Activated naive CD8-positive, alpha-beta T cell treated with anti-CD3 and anti-CD28 coated beads, Interleukin-2, amount 10 ng/mL, durations not matched to agents 7 days and 5 days (primary cell): ENCODE measurements at regions not wholly inside any gene's neighbourhood (a gene's known extent, or its start where the extent isn't known, plus 50 kb on each side); places are given as distances from the start of the nearest gene placed in this dataset.

Experiments
- ATAC-seq: fragments of 150-1000 bp; cut with Tn5 transposase; one replicate; pipeline ENCODE4 v1.10.0; 2021; ENCODE audit warnings: low read depth, moderate library complexity
- POLR2A ChIA-PET: fragments of 350-600 bp; sonication (Branson Sonifier 250); formaldehyde crosslinking; loops from one replicate; lab custom pipeline; 2021; ENCODE audit warnings: antibody characterized with exemption; lab: Charles Lee
- DNase-seq: peaks from one replicate; pipeline ENCODE4 v3.0.0; 2021
- H3K27ac Mint-ChIP-seq: one replicate; pipeline ENCODE4 v1.8.0; 2022; ENCODE audit warnings: mild to moderate bottlenecking, mixed read lengths
- H3K27me3 Mint-ChIP-seq: one replicate; pipeline ENCODE4 v1.8.0; 2022; ENCODE audit warnings: mild to moderate bottlenecking, moderate library complexity, mixed read lengths
- H3K36me3 Mint-ChIP-seq: one replicate; pipeline ENCODE4 v1.8.0; 2021; ENCODE audit warnings: mild to moderate bottlenecking, mixed read lengths
- H3K4me1 Mint-ChIP-seq: one replicate; pipeline ENCODE4 v1.8.0; 2021; ENCODE audit warnings: mixed read lengths
- H3K4me3 Mint-ChIP-seq: one replicate; pipeline ENCODE4 v1.8.0; 2022; ENCODE audit warnings: mild to moderate bottlenecking, moderate library complexity, mixed read lengths
- H3K9me3 Mint-ChIP-seq: one replicate; pipeline ENCODE4 v1.8.0; 2021; ENCODE audit warnings: mixed read lengths

DNA sequence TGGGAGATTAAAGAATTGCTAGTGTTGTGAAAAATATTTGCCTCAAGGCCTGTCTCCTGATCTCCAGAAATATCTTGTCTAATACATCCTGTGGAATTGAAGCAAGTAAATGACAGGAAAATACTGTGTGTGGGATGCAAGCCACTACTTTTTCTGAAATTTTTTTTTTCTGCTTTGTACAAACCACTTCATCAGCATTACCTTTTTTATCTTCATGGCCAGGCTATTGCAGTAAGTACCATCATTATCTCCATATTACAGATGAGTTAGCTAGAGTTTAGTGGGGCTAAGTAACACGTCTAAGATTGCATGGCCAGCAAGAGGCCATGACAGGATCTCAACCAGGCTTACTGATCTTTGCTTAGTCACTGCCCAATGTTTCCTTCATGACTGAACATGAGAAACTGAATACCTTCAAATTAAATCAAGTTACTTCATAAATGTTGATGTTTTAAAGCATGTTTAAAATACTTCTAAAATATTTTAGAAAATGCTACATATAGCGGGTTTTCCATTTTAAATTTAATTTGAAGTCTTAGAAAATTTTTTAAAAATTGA lies 273.7 kb downstream of the SLC6A15 start:
- no peaks in the 10 kb centered on the region for H3K4me1 Mint-ChIP-seq
- no peak overlapping the region for H3K4me3 Mint-ChIP-seq
- H3K9me3 Mint-ChIP-seq, result no peaks in the 10 kb centered on the region
- ATAC-seq (no peak), DNase-seq (no peak)
- POLR2A ChIA-PET, result no interaction called here
- no peaks in the 10 kb centered on the region for H3K36me3 Mint-ChIP-seq
- H3K27ac Mint-ChIP-seq, result no peak overlapping the region
- no peaks in the 10 kb centered on the region for H3K27me3 Mint-ChIP-seq

- ATAC-seq, result no peak
- Mint-ChIP-seq H3K36me3 (no peaks in the 10 kb centered on the region), H3K27ac (no peak overlapping the region), H3K9me3 (no peaks in the 10 kb centered on the region), H3K27me3 (no peaks in the 10 kb centered on the region), H3K4me3 (no peak overlapping the region), H3K4me1 (no peaks in the 10 kb centered on the region)
- POLR2A ChIA-PET, result no interaction called here
- DNase-seq, result no peak
These were observed 274.7 kb downstream of the SLC6A15 start for GRCh38 chr12:84637926-84638325.

GRCh38 chr12:84636801-84637290 lies 275.8 kb downstream of the SLC6A15 start:
- H3K27me3 Mint-ChIP-seq, result no peaks in the 10 kb centered on the region
- no peaks in the 10 kb centered on the region for H3K36me3 Mint-ChIP-seq
- no peak overlapping the region for H3K27ac Mint-ChIP-seq
- POLR2A ChIA-PET, result no interaction called here
- no peak overlapping the region for H3K4me3 Mint-ChIP-seq
- H3K9me3 Mint-ChIP-seq, result no peaks in the 10 kb centered on the region
- no peak for ATAC-seq
- no peak for DNase-seq
- H3K4me1 Mint-ChIP-seq, result no peaks in the 10 kb centered on the region

DNA sequence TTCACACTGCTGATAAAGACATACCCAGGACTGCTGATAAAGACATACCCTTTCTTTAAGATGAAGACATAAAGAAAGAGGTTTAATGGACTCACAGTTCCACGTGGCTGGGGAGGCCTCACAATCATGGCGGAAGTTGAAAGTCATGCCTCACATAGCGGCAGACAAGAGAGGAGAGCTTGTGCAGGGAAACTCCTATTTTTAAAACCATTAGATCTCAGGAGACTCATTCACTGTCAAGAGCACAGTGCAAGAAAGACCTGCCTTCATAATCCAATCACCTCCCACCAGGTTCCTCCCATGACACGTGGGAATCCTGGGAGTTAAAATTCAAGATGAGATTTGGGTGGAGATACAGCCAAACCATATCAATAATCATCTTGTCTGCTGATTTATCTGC lies 278.1 kb downstream of the SLC6A15 start:
- no peaks in the 10 kb centered on the region for H3K9me3 Mint-ChIP-seq
- ATAC-seq (no peak), DNase-seq (no peak)
- no peaks in the 10 kb centered on the region for H3K36me3 Mint-ChIP-seq
- H3K27ac Mint-ChIP-seq, result no peak overlapping the region
- H3K4me3 Mint-ChIP-seq, result no peak overlapping the region
- no peaks in the 10 kb centered on the region for H3K4me1 Mint-ChIP-seq
- H3K27me3 Mint-ChIP-seq, result no peaks in the 10 kb centered on the region
- POLR2A ChIA-PET, result no interaction called here

- no peaks in the 10 kb centered on the region for H3K4me1 Mint-ChIP-seq
- no peaks in the 10 kb centered on the region for H3K9me3 Mint-ChIP-seq
- H3K27ac Mint-ChIP-seq, result no peak overlapping the region
- no peak overlapping the region for H3K4me3 Mint-ChIP-seq
- H3K27me3 Mint-ChIP-seq, result no peaks in the 10 kb centered on the region
- ATAC-seq (no peak), DNase-seq (no peak)
- no peaks in the 10 kb centered on the region for H3K36me3 Mint-ChIP-seq
- POLR2A ChIA-PET, result no interaction called here
These were observed 280.0 kb downstream of the SLC6A15 start for GRCh38 chr12:84632556-84632955.

- H3K27ac Mint-ChIP-seq, result no peak overlapping the region
- H3K9me3 Mint-ChIP-seq, result no peaks in the 10 kb centered on the region
- DNase-seq, result no peak
- H3K4me1 Mint-ChIP-seq, result no peaks in the 10 kb centered on the region
- H3K4me3 Mint-ChIP-seq, result no peak overlapping the region
- no peaks in the 10 kb centered on the region for H3K27me3 Mint-ChIP-seq
- POLR2A ChIA-PET, result interaction anchor here (0.7 kb wide), 1 partner anchor 55 kb away, joined by 3 read pairs; no protein-coding TSS in a partner anchor
- ATAC-seq, result no peak
- no peaks in the 10 kb centered on the region for H3K36me3 Mint-ChIP-seq
These were observed 281.6 kb downstream of the SLC6A15 start for GRCh38 chr12:84631020-84631419.

GRCh38 chr12:84627593-84627992 lies 285.0 kb downstream of the SLC6A15 start:
- no peaks in the 10 kb centered on the region for H3K4me1 Mint-ChIP-seq
- ATAC-seq (no peak), DNase-seq (no peak)
- H3K27me3 Mint-ChIP-seq, result no peaks in the 10 kb centered on the region
- no peaks in the 10 kb centered on the region for H3K9me3 Mint-ChIP-seq
- H3K27ac Mint-ChIP-seq, result no peak overlapping the region
- no peaks in the 10 kb centered on the region for H3K36me3 Mint-ChIP-seq
- no peak overlapping the region for H3K4me3 Mint-ChIP-seq
- POLR2A ChIA-PET, result no interaction called here

GRCh38 chr12:84624601-84625000 lies 288.0 kb downstream of the SLC6A15 start:
- ATAC-seq (no peak), DNase-seq (no peak)
- no peak overlapping the region for H3K4me3 Mint-ChIP-seq
- H3K36me3 Mint-ChIP-seq, result no peaks in the 10 kb centered on the region
- H3K27me3 Mint-ChIP-seq, result no peaks in the 10 kb centered on the region
- no peaks in the 10 kb centered on the region for H3K9me3 Mint-ChIP-seq
- POLR2A ChIA-PET, result no interaction called here
- no peak overlapping the region for H3K27ac Mint-ChIP-seq
- no peaks in the 10 kb centered on the region for H3K4me1 Mint-ChIP-seq

DNA sequence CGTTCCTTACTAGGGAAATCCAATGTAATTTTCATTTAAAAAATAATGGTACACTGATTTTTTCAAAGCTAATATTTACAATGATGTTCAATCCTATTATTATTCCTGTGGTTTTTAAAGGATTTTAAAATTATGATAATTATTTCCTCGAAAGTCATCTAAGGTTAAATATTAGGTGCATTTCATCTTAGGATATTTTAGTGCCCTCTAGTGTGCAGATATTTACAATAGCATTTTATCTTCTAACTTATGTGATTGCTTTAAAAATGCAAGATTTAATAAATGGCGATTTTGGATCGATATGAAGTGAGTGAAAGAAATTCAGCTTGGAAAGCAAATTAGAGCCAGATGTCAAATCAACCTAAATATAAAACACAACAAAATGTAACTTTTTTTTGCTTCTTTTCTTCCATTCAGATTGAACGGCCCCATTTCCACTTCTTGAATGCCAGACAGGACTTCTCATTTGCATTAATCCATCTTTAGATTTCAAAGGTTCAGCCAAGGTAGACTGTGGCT lies 293.5 kb downstream of the SLC6A15 start:
- Mint-ChIP-seq H3K4me1 (no peaks in the 10 kb centered on the region), H3K27ac (no peak overlapping the region), H3K27me3 (no peaks in the 10 kb centered on the region), H3K9me3 (peaks cover under 1% of the 10 kb centered on the region), H3K4me3 (no peak overlapping the region), H3K36me3 (no peaks in the 10 kb centered on the region)
- POLR2A ChIA-PET, result no interaction called here
- no peak for ATAC-seq
- DNase-seq, result no peak

GRCh38 chr12:84607170-84607819 lies 305.3 kb downstream of the SLC6A15 start:
- DNase-seq, result no peak
- no peak overlapping the region for H3K4me3 Mint-ChIP-seq
- H3K27me3 Mint-ChIP-seq, result no peaks in the 10 kb centered on the region
- no peak overlapping the region for H3K27ac Mint-ChIP-seq
- no peaks in the 10 kb centered on the region for H3K4me1 Mint-ChIP-seq
- POLR2A ChIA-PET, result no interaction called here
- no peaks in the 10 kb centered on the region for H3K36me3 Mint-ChIP-seq
- ATAC-seq, result no peak
- peaks cover 3% of the 10 kb centered on the region for H3K9me3 Mint-ChIP-seq

GRCh38 chr12:84605983-84606382 lies 306.6 kb downstream of the SLC6A15 start:
- Mint-ChIP-seq H3K27me3 (no peaks in the 10 kb centered on the region), H3K4me3 (no peak overlapping the region), H3K9me3 (no peaks in the 10 kb centered on the region), H3K4me1 (no peaks in the 10 kb centered on the region), H3K27ac (no peak overlapping the region), H3K36me3 (no peaks in the 10 kb centered on the region)
- ATAC-seq (no peak), DNase-seq (no peak)
- POLR2A ChIA-PET, result no interaction called here

DNA sequence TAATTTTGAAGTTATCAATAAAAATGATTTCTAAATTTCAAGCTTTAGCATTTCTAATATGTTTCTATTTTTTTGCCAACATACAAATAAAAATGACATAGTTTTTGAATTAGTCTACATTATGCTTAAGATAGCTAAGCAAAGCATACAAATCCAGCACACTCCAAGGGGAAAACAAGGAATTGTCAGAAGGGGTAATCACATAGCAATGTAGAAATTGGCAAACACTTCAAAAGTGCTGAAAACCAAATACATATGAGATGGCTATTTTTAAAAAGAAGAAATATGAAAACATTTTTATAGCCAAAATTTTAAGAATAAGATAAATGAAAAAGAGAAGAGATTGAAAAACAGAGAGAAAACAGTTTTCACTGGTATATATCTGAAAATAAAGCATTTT lies 308.0 kb downstream of the SLC6A15 start:
- POLR2A ChIA-PET, result no interaction called here
- ATAC-seq (no peak), DNase-seq (no peak)
- Mint-ChIP-seq H3K27me3 (no peaks in the 10 kb centered on the region), H3K9me3 (no peaks in the 10 kb centered on the region), H3K36me3 (no peaks in the 10 kb centered on the region), H3K4me3 (no peak overlapping the region), H3K4me1 (no peaks in the 10 kb centered on the region), H3K27ac (no peak overlapping the region)

GRCh38 chr12:84603484-84604248 lies 308.9 kb downstream of the SLC6A15 start:
- Mint-ChIP-seq H3K4me3 (no peak overlapping the region), H3K4me1 (no peaks in the 10 kb centered on the region), H3K27ac (no peak overlapping the region), H3K9me3 (no peaks in the 10 kb centered on the region), H3K36me3 (no peaks in the 10 kb centered on the region), H3K27me3 (no peaks in the 10 kb centered on the region)
- ATAC-seq (no peak), DNase-seq (no peak)
- POLR2A ChIA-PET, result no interaction called here

- no peaks in the 10 kb centered on the region for H3K36me3 Mint-ChIP-seq
- DNase-seq (no peak), ATAC-seq (no peak)
- no peak overlapping the region for H3K27ac Mint-ChIP-seq
- no peaks in the 10 kb centered on the region for H3K27me3 Mint-ChIP-seq
- POLR2A ChIA-PET, result no interaction called here
- H3K4me1 Mint-ChIP-seq, result no peaks in the 10 kb centered on the region
- no peaks in the 10 kb centered on the region for H3K9me3 Mint-ChIP-seq
- no peak overlapping the region for H3K4me3 Mint-ChIP-seq
These were observed 311.1 kb downstream of the SLC6A15 start for GRCh38 chr12:84601483-84601882.
